ENCODE measurements at regions not wholly inside any gene's neighbourhood (a gene's known extent, or its start where the extent isn't known, plus 50 kb on each side); places are given as distances from the start of the nearest gene placed in this dataset.

GRCh38 chr3:3635109-3635508 lies 164.1 kb upstream of the LRRN1 start:
- no peak overlapping the region for H3K27ac Mint-ChIP-seq
- H3K27me3 Mint-ChIP-seq (ENCODE audit: low read depth), result no peaks in the 10 kb centered on the region
- no peaks in the 10 kb centered on the region for H3K4me1 Mint-ChIP-seq (ENCODE audit: low read depth)
- no peak overlapping the region for H3K4me3 Mint-ChIP-seq (ENCODE audit: low read depth)
- no peaks in the 10 kb centered on the region for H3K36me3 Mint-ChIP-seq (ENCODE audit: low read depth)
- intact Hi-C loops (cut with micrococcal nuclease), result no loop called here
- DNase-seq (ENCODE audit: low spot score), result no peak
- no peaks in the 10 kb centered on the region for H3K9me3 Mint-ChIP-seq

GRCh38 chr3:3634326-3634725 lies 164.9 kb upstream of the LRRN1 start:
- Mint-ChIP-seq H3K9me3 (no peaks in the 10 kb centered on the region), H3K27ac (no peak overlapping the region), H3K4me1 (ENCODE audit: low read depth) (no peaks in the 10 kb centered on the region), H3K4me3 (ENCODE audit: low read depth) (no peak overlapping the region), H3K27me3 (ENCODE audit: low read depth) (no peaks in the 10 kb centered on the region), H3K36me3 (ENCODE audit: low read depth) (no peaks in the 10 kb centered on the region)
- no peak for DNase-seq (ENCODE audit: low spot score)
- intact Hi-C loops (cut with micrococcal nuclease), result no loop called here

- Mint-ChIP-seq H3K27ac (no peak overlapping the region), H3K9me3 (no peaks in the 10 kb centered on the region), H3K27me3 (ENCODE audit: low read depth) (no peaks in the 10 kb centered on the region), H3K4me3 (ENCODE audit: low read depth) (no peak overlapping the region), H3K36me3 (ENCODE audit: low read depth) (no peaks in the 10 kb centered on the region), H3K4me1 (ENCODE audit: low read depth) (no peaks in the 10 kb centered on the region)
- DNase-seq (ENCODE audit: low spot score), result no peak
- intact Hi-C loops (cut with micrococcal nuclease), result no loop called here
Measured at GRCh38 chr3:3633761-3634160, 165.5 kb upstream of the LRRN1 start.

- Mint-ChIP-seq H3K27ac (no peak overlapping the region), H3K27me3 (ENCODE audit: low read depth) (no peaks in the 10 kb centered on the region), H3K4me1 (ENCODE audit: low read depth) (no peaks in the 10 kb centered on the region), H3K4me3 (ENCODE audit: low read depth) (no peak overlapping the region), H3K9me3 (no peaks in the 10 kb centered on the region), H3K36me3 (ENCODE audit: low read depth) (no peaks in the 10 kb centered on the region)
- no peak for DNase-seq (ENCODE audit: low spot score)
- intact Hi-C loops (cut with micrococcal nuclease), result no loop called here
Measured at GRCh38 chr3:3632449-3632848, 166.8 kb upstream of the LRRN1 start.

- Mint-ChIP-seq H3K27me3 (ENCODE audit: low read depth) (no peaks in the 10 kb centered on the region), H3K27ac (no peak overlapping the region), H3K9me3 (no peaks in the 10 kb centered on the region), H3K36me3 (ENCODE audit: low read depth) (no peaks in the 10 kb centered on the region), H3K4me1 (ENCODE audit: low read depth) (no peaks in the 10 kb centered on the region), H3K4me3 (ENCODE audit: low read depth) (no peak overlapping the region)
- no peak for DNase-seq (ENCODE audit: low spot score)
- intact Hi-C loops (cut with micrococcal nuclease), result no loop called here
Measured at GRCh38 chr3:3631114-3631513, 168.1 kb upstream of the LRRN1 start.

- H3K36me3 Mint-ChIP-seq (ENCODE audit: low read depth), result no peaks in the 10 kb centered on the region
- no peak overlapping the region for H3K4me3 Mint-ChIP-seq (ENCODE audit: low read depth)
- H3K27me3 Mint-ChIP-seq (ENCODE audit: low read depth), result no peaks in the 10 kb centered on the region
- intact Hi-C loops (cut with micrococcal nuclease), result no loop called here
- no peak for DNase-seq (ENCODE audit: low spot score)
- no peaks in the 10 kb centered on the region for H3K9me3 Mint-ChIP-seq
- H3K4me1 Mint-ChIP-seq (ENCODE audit: low read depth), result no peaks in the 10 kb centered on the region
- H3K27ac Mint-ChIP-seq, result no peak overlapping the region
Measured at GRCh38 chr3:3629911-3630310, 169.3 kb upstream of the LRRN1 start.

GRCh38 chr3:3628676-3629328 lies 170.4 kb upstream of the LRRN1 start:
- Mint-ChIP-seq H3K4me3 (ENCODE audit: low read depth) (no peak overlapping the region), H3K36me3 (ENCODE audit: low read depth) (no peaks in the 10 kb centered on the region), H3K27ac (no peak overlapping the region), H3K4me1 (ENCODE audit: low read depth) (no peaks in the 10 kb centered on the region), H3K27me3 (ENCODE audit: low read depth) (no peaks in the 10 kb centered on the region), H3K9me3 (no peaks in the 10 kb centered on the region)
- no peak for DNase-seq (ENCODE audit: low spot score)
- intact Hi-C loops (cut with micrococcal nuclease), result no loop called here

- intact Hi-C loops (cut with micrococcal nuclease), result no loop called here
Measured at GRCh38 chr3:3627114-3627513, 172.1 kb upstream of the LRRN1 start.

GRCh38 chr3:3625544-3626271 lies 173.5 kb upstream of the LRRN1 start:
- intact Hi-C loops (cut with micrococcal nuclease), result no loop called here
- no peak for DNase-seq (ENCODE audit: low spot score)
- Mint-ChIP-seq H3K9me3 (no peaks in the 10 kb centered on the region), H3K4me1 (ENCODE audit: low read depth) (no peaks in the 10 kb centered on the region), H3K27ac (no peak overlapping the region), H3K36me3 (ENCODE audit: low read depth) (no peaks in the 10 kb centered on the region), H3K27me3 (ENCODE audit: low read depth) (no peaks in the 10 kb centered on the region), H3K4me3 (ENCODE audit: low read depth) (no peak overlapping the region)

More at GRCh38 chr3:3627114-3627513, 172.1 kb upstream of the LRRN1 start:
- no peaks in the 10 kb centered on the region for H3K4me1 Mint-ChIP-seq (ENCODE audit: low read depth)
- H3K27me3 Mint-ChIP-seq (ENCODE audit: low read depth), result no peaks in the 10 kb centered on the region
- no peak for DNase-seq (ENCODE audit: low spot score)
- H3K4me3 Mint-ChIP-seq (ENCODE audit: low read depth), result no peak overlapping the region
- no peak overlapping the region for H3K27ac Mint-ChIP-seq
- H3K9me3 Mint-ChIP-seq, result no peaks in the 10 kb centered on the region
- no peaks in the 10 kb centered on the region for H3K36me3 Mint-ChIP-seq (ENCODE audit: low read depth)

- Mint-ChIP-seq H3K27ac (no peak overlapping the region), H3K4me1 (ENCODE audit: low read depth) (no peaks in the 10 kb centered on the region)
Measured at GRCh38 chr3:3619815-3620214, 179.4 kb upstream of the LRRN1 start.

GRCh38 chr3:3618623-3619022 lies 180.6 kb upstream of the LRRN1 start:
- no peaks in the 10 kb centered on the region for H3K27me3 Mint-ChIP-seq (ENCODE audit: low read depth)
- no peaks in the 10 kb centered on the region for H3K36me3 Mint-ChIP-seq (ENCODE audit: low read depth)
- H3K27ac Mint-ChIP-seq, result no peak overlapping the region
- no peaks in the 10 kb centered on the region for H3K9me3 Mint-ChIP-seq
- intact Hi-C loops (cut with micrococcal nuclease), result no loop called here
- H3K4me1 Mint-ChIP-seq (ENCODE audit: low read depth), result no peaks in the 10 kb centered on the region
- H3K4me3 Mint-ChIP-seq (ENCODE audit: low read depth), result no peak overlapping the region
- no peak for DNase-seq (ENCODE audit: low spot score)

More at GRCh38 chr3:3619815-3620214, 179.4 kb upstream of the LRRN1 start:
- no peak for DNase-seq (ENCODE audit: low spot score)
- H3K9me3 Mint-ChIP-seq, result no peaks in the 10 kb centered on the region
- H3K36me3 Mint-ChIP-seq (ENCODE audit: low read depth), result no peaks in the 10 kb centered on the region
- no peaks in the 10 kb centered on the region for H3K27me3 Mint-ChIP-seq (ENCODE audit: low read depth)
- intact Hi-C loops (cut with micrococcal nuclease), result no loop called here
- no peak overlapping the region for H3K4me3 Mint-ChIP-seq (ENCODE audit: low read depth)

- Mint-ChIP-seq H3K9me3 (no peaks in the 10 kb centered on the region), H3K27me3 (ENCODE audit: low read depth) (no peaks in the 10 kb centered on the region), H3K36me3 (ENCODE audit: low read depth) (no peaks in the 10 kb centered on the region), H3K27ac (no peak overlapping the region), H3K4me3 (ENCODE audit: low read depth) (no peak overlapping the region), H3K4me1 (ENCODE audit: low read depth) (no peaks in the 10 kb centered on the region)
- DNase-seq (ENCODE audit: low spot score), result no peak
- intact Hi-C loops (cut with micrococcal nuclease), result no loop called here
Measured at GRCh38 chr3:3615533-3615932, 183.7 kb upstream of the LRRN1 start.

- DNase-seq (ENCODE audit: low spot score), result no peak
- no peaks in the 10 kb centered on the region for H3K4me1 Mint-ChIP-seq (ENCODE audit: low read depth)
- no peak overlapping the region for H3K27ac Mint-ChIP-seq
- intact Hi-C loops (cut with micrococcal nuclease), result no loop called here
- no peaks in the 10 kb centered on the region for H3K36me3 Mint-ChIP-seq (ENCODE audit: low read depth)
- no peaks in the 10 kb centered on the region for H3K27me3 Mint-ChIP-seq (ENCODE audit: low read depth)
- no peaks in the 10 kb centered on the region for H3K9me3 Mint-ChIP-seq
- H3K4me3 Mint-ChIP-seq (ENCODE audit: low read depth), result no peak overlapping the region
Measured at GRCh38 chr3:3610581-3611298, 188.5 kb upstream of the LRRN1 start.

Data from activated T-helper 2 cell treated with anti-CD3 and anti-CD28 coated beads, Interferon-gamma antibody, Interleukin-2, Interleukin-4, amounts not matched to agents 10 μg/mL and 5 μg/mL and 100 μg/mL, durations not matched to agents 14 hours and 24 hours and 36 hours (primary cell).